Fibroblast of lung (primary cell): ENCODE measurements at regions not wholly inside any gene's neighbourhood (a gene's known extent, or its start where the extent isn't known, plus 50 kb on each side); places are given as distances from the start of the nearest gene placed in this dataset.

Source experiments
- DNase-seq, 2 donors: peaks; one replicate each; pipeline versions ENCODE4 v3.0.0 to v3.0.0-alpha.2; 2010; ENCODE audit warnings: low read depth in 2 of 2
- H2AFZ ChIP-seq: 2 replicates; pipeline ENCODE4 v1.5.1; 2012; ENCODE audit warnings: low read length, control low read depth, inconsistent platforms
- H3K27ac ChIP-seq: 2 replicates; pipeline ENCODE4 v1.5.1; 2011; ENCODE audit warnings: low read length, control low read depth; ENCODE audit not compliant: insufficient read depth
- H3K27me3 ChIP-seq: 2 replicates; pipeline ENCODE4 v1.5.1; 2011; ENCODE audit warnings: mild to moderate bottlenecking, low read length; ENCODE audit not compliant: control insufficient read depth, insufficient read depth
- H3K36me3 ChIP-seq: 2 replicates; pipeline ENCODE4 v1.5.1; 2011; ENCODE audit warnings: low read length; ENCODE audit not compliant: control insufficient read depth, insufficient read depth
- H3K4me1 ChIP-seq: 2 replicates; pipeline ENCODE4 v1.5.1; 2011; ENCODE audit warnings: low read length; ENCODE audit not compliant: control insufficient read depth, insufficient read depth; ENCODE audit errors: extremely low read depth
- H3K4me2 ChIP-seq: 2 replicates; pipeline ENCODE4 v1.5.1; 2011; ENCODE audit warnings: low read length, control low read depth; ENCODE audit not compliant: insufficient read depth; ENCODE audit errors: extremely low read depth
- H3K4me3 ChIP-seq, 4 experiments: fragments of 200-600 bp in 1 of 4; sonication (generic) in 1 of 4; replicated peaks in 1 of 4; 2 replicates each; pipeline ENCODE4 v1.5.1; 2011 to 2016; ENCODE audit warnings: low read length in 4 of 4, low read depth in 3 of 4, mild to moderate bottlenecking in 3 of 4, control low read depth in 2 of 4, inconsistent platforms in 1 of 4, mixed read lengths in 1 of 4; ENCODE audit not compliant: insufficient read depth in 1 of 4; ENCODE audit errors: control extremely low read depth in 1 of 4
- H3K79me2 ChIP-seq: 2 replicates; pipeline ENCODE4 v1.5.1; 2012; ENCODE audit warnings: mild to moderate bottlenecking, low read length, inconsistent platforms; ENCODE audit not compliant: control insufficient read depth, insufficient read depth
- H3K9ac ChIP-seq: 2 replicates; pipeline ENCODE4 v1.5.1; 2011; ENCODE audit warnings: mild to moderate bottlenecking, low read length, control low read depth; ENCODE audit not compliant: insufficient read depth
- H3K9me3 ChIP-seq: 2 replicates; pipeline ENCODE4 v1.5.1; 2012; ENCODE audit warnings: low read depth, low read length; ENCODE audit not compliant: control insufficient read depth, insufficient read depth
- H4K20me1 ChIP-seq: 2 replicates; pipeline ENCODE4 v1.5.1; 2011; ENCODE audit warnings: low read length; ENCODE audit not compliant: control insufficient read depth, insufficient read depth; ENCODE audit errors: extremely low read depth
- CTCF ChIP-seq, 2 donors: IDR thresholded peaks in 1 of 2; conservative IDR thresholded peaks in 1 of 2; 1 replicate in 1 of 2; 2 replicates in 1 of 2; pipeline ENCODE4 v1.5.1; 2011 to 2012; ENCODE audit warnings: low read length in 2 of 2, control low read depth in 1 of 2, inconsistent platforms in 1 of 2, low read depth in 1 of 2, mild to moderate bottlenecking in 1 of 2
- EZH2 ChIP-seq: IDR thresholded peaks from 2 replicates; pipeline ENCODE4 v1.5.1; 2012; ENCODE audit warnings: low read length, control low read depth, mild to moderate bottlenecking; ENCODE audit errors: missing control alignments

- Histone ChIP-seq H3K27ac (no peak overlapping the region), H3K4me1 (no peaks in the 10 kb centered on the region), H3K4me2 (no peak overlapping the region), H3K79me2 (no peaks in the 10 kb centered on the region), H3K36me3 (no peaks in the 10 kb centered on the region), H3K9me3 (no peaks in the 10 kb centered on the region), H3K27me3 (no peaks in the 10 kb centered on the region), H3K9ac (no peak overlapping the region), H4K20me1 (no peaks in the 10 kb centered on the region), H3K4me3 (no peak overlapping the region), H2AFZ (no peak overlapping the region)
- no peak for DNase-seq
- TF ChIP-seq CTCF (conservative IDR thresholded peaks at IDR 0.05 in 1 of 2, IDR thresholded peaks at IDR 0.05 in 1 of 2; ENCODE audit: low read depth in 1 of 2, low read length in 2 of 2) (no peak), EZH2 (no peak)
Measured at GRCh38 chrX:121150217-121150616, 102.8 kb downstream of the GLUD2 start.

GRCh38 chrX:121151293-121151692, 103.9 kb downstream of the GLUD2 start:
- no peak overlapping the region for H3K27ac ChIP-seq
- H3K9me3 ChIP-seq, result no peaks in the 10 kb centered on the region
- H2AFZ ChIP-seq, result no peak overlapping the region
- H3K79me2 ChIP-seq, result no peaks in the 10 kb centered on the region
- H3K9ac ChIP-seq, result no peak overlapping the region
- no peaks in the 10 kb centered on the region for H3K27me3 ChIP-seq
- no peak overlapping the region for H3K4me2 ChIP-seq
- DNase-seq, result no peak
- no peak overlapping the region for H3K4me3 ChIP-seq
- TF ChIP-seq EZH2 (no peak), CTCF (conservative IDR thresholded peaks at IDR 0.05 in 1 of 2, IDR thresholded peaks at IDR 0.05 in 1 of 2; ENCODE audit: low read depth in 1 of 2, low read length in 2 of 2) (no peak)
- H4K20me1 ChIP-seq, result no peaks in the 10 kb centered on the region
- H3K4me1 ChIP-seq, result no peaks in the 10 kb centered on the region
- no peaks in the 10 kb centered on the region for H3K36me3 ChIP-seq

- no peaks in the 10 kb centered on the region for H3K9me3 ChIP-seq
- DNase-seq, result no peak
- no peaks in the 10 kb centered on the region for H3K36me3 ChIP-seq
- H3K9ac ChIP-seq, result no peak overlapping the region
- H3K79me2 ChIP-seq, result no peaks in the 10 kb centered on the region
- no peaks in the 10 kb centered on the region for H3K27me3 ChIP-seq
- H3K4me1 ChIP-seq, result no peaks in the 10 kb centered on the region
- no peak for TF ChIP-seq EZH2
- TF ChIP-seq CTCF (conservative IDR thresholded peaks at IDR 0.05 in 1 of 2, IDR thresholded peaks at IDR 0.05 in 1 of 2; ENCODE audit: low read depth in 1 of 2, low read length in 2 of 2), result no peak
- no peak overlapping the region for H3K4me2 ChIP-seq
- H2AFZ ChIP-seq, result no peak overlapping the region
- H4K20me1 ChIP-seq, result no peaks in the 10 kb centered on the region
- no peak overlapping the region for H3K4me3 ChIP-seq
- H3K27ac ChIP-seq, result no peak overlapping the region
Measured at GRCh38 chrX:121154858-121155404, 107.5 kb downstream of the GLUD2 start.
